SJSA1 (cell line): ENCODE measurements at regions not wholly inside any gene's neighbourhood (a gene's known extent, or its start where the extent isn't known, plus 50 kb on each side); places are given as distances from the start of the nearest gene placed in this dataset.

Source experiments
- DNase-seq, 2 experiments: peaks; one replicate each; pipeline ENCODE4 v3.0.0-alpha.2; 2015 to 2020; ENCODE audit warnings: low spot score in 2 of 2, low read depth in 1 of 2
- H3K27ac ChIP-seq: fragments of 250-450 bp; sonication (Bioruptor Pico); 2 replicates; pipeline ENCODE4 v1.5.1; 2020; ENCODE audit warnings: mild to moderate bottlenecking, moderate library complexity
- H3K27me3 ChIP-seq: fragments of 250-450 bp; sonication (Bioruptor Pico); replicated peaks from 2 replicates; pipeline ENCODE4 v1.5.1; 2020; ENCODE audit warnings: mild to moderate bottlenecking, moderate library complexity
- H3K36me3 ChIP-seq: fragments of 250-450 bp; sonication (Bioruptor Pico); 2 replicates; pipeline ENCODE4 v1.5.1; 2020; ENCODE audit warnings: mild to moderate bottlenecking
- H3K4me1 ChIP-seq: fragments of 250-450 bp; sonication (Bioruptor Pico); replicated peaks from 2 replicates; pipeline ENCODE4 v1.6.1; 2021; ENCODE audit warnings: mild to moderate bottlenecking
- H3K4me3 ChIP-seq: fragments of 250-450 bp; sonication (Bioruptor Pico); 2 replicates; pipeline ENCODE4 v1.5.1; 2020; ENCODE audit warnings: mild to moderate bottlenecking
- H3K9me3 ChIP-seq: fragments of 250-450 bp; sonication (Bioruptor Pico); replicated peaks from 2 replicates; pipeline ENCODE4 v1.5.1; 2020; ENCODE audit warnings: mild to moderate bottlenecking

GRCh38 chr20:50273601-50274491 lies 83.2 kb downstream of the CEBPB start:
- no peaks in the 10 kb centered on the region for H3K9me3 ChIP-seq
- no peaks in the 10 kb centered on the region for H3K27me3 ChIP-seq
- no peak overlapping the region for H3K4me3 ChIP-seq
- no peak overlapping the region for H3K27ac ChIP-seq
- no peak for DNase-seq
- H3K4me1 ChIP-seq: no peaks in the 10 kb centered on the region
- H3K36me3 ChIP-seq: no peaks in the 10 kb centered on the region

DNA sequence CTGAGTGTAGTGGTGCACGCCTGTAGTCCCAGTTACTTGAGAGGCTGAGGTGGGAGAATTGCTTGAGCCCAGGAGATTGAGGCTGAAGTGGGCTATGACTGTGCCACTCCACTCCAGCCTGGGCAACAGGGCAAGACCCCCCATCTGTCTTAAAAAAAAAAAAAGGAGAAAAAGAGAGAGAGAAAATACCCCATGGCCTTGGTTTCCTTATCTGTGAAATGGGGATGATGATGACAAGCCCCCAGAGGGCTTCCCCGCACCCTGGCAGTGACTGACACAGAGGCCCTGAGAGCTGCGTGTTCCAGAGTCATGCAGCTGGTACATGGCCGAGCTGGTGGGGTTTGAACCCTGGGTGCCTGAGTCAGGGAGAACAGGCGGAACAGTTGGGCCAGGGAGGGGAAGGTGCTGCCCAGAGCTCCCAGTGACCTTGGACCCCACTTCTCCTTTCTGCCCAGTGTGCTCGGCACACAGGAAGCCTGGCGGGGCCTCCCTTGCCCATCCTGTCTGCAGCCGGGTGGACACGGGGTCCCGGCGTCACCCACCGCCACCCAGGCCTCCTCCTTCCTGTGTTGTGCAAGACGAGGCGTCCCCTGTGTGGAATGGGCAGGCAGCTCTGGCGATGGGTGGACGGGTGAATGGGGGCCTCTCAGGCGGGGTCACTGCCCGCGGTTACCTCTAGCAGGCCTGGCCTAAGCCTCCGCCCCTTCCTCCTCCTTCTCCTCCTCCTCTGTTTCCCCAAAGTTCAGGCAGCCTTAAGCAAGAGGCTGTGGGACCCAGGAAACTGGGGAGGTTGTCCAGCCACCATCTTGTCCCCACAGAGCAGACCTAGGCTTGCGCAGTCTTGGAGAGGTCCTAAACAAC lies 84.2 kb downstream of the CEBPB start:
- no peak overlapping the region for H3K4me3 ChIP-seq
- DNase-seq: no peak
- no peaks in the 10 kb centered on the region for H3K27me3 ChIP-seq
- H3K4me1 ChIP-seq: no peaks in the 10 kb centered on the region
- H3K27ac ChIP-seq: no peak overlapping the region
- H3K36me3 ChIP-seq: no peaks in the 10 kb centered on the region
- H3K9me3 ChIP-seq: no peaks in the 10 kb centered on the region

GRCh38 chr20:50276119-50277063 lies 85.8 kb downstream of the CEBPB start:
- Histone ChIP-seq H3K4me1 (no peaks in the 10 kb centered on the region), H3K4me3 (no peak overlapping the region), H3K36me3 (no peaks in the 10 kb centered on the region), H3K9me3 (no peaks in the 10 kb centered on the region), H3K27ac (no peak overlapping the region), H3K27me3 (no peaks in the 10 kb centered on the region)
- DNase-seq: no peak

GRCh38 chr20:50277064-50277415 lies 86.4 kb downstream of the CEBPB start:
- DNase-seq: no peak
- H3K9me3 ChIP-seq: no peaks in the 10 kb centered on the region
- no peaks in the 10 kb centered on the region for H3K36me3 ChIP-seq
- H3K4me1 ChIP-seq: no peaks in the 10 kb centered on the region
- no peak overlapping the region for H3K4me3 ChIP-seq
- H3K27ac ChIP-seq: no peak overlapping the region
- H3K27me3 ChIP-seq: no peaks in the 10 kb centered on the region

DNA sequence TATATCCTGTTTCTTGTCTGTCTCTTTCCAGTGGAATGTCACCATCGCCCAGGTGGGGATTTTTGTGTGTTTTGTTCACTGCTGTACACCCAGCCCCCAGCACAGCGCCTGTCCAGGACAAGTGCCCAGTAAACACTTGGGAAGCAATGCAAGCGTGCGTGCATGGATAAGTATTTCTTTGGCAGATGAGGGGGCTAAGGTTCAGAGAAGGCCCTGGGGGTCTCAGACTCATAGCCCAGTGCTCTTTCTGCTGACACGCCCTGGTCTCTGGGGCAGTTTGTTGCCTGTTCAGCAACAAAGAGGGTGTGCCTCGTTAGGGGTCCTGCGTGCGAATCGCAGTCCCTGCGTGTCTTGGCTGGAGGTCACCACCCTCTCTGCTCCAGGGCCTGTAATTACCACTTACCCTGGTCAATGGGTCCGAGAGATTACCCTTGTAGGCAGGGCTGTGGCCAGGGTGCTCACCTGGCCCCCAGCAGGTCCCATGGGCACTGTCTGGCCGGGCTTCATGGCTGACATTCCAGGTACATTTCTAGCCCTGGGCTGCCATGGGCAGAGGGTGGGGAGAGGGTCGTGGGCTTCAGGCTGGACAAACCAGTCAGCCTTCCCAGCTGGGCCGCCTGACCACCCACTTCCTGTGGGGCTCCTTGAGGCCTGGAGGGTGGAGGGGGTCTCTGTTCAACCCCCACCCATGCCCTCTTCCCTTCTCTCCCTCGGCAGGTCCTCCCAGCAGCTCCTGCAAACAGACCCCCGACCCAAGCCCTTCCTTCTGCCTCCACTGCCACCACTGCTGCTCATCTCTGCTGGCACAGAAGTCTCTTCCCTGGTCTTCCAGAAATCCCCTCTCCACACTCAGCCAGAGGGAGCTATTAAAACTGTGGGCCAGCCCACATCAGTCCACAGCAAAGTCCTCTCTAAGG lies 87.1 kb downstream of the CEBPB start:
- H3K36me3 ChIP-seq: no peaks in the 10 kb centered on the region
- H3K4me3 ChIP-seq: no peak overlapping the region
- no peaks in the 10 kb centered on the region for H3K9me3 ChIP-seq
- no peaks in the 10 kb centered on the region for H3K27me3 ChIP-seq
- DNase-seq: no peak
- no peak overlapping the region for H3K27ac ChIP-seq
- H3K4me1 ChIP-seq: no peaks in the 10 kb centered on the region

GRCh38 chr20:50278377-50278683 lies 87.7 kb downstream of the CEBPB start:
- H3K27me3 ChIP-seq: no peaks in the 10 kb centered on the region
- H3K36me3 ChIP-seq: no peaks in the 10 kb centered on the region
- DNase-seq: no peak
- H3K4me1 ChIP-seq: peaks cover 2% of the 10 kb centered on the region
- H3K9me3 ChIP-seq: no peaks in the 10 kb centered on the region
- no peak overlapping the region for H3K27ac ChIP-seq
- H3K4me3 ChIP-seq: no peak overlapping the region

- no peak for DNase-seq
- Histone ChIP-seq H3K36me3 (no peaks in the 10 kb centered on the region), H3K9me3 (no peaks in the 10 kb centered on the region), H3K27me3 (no peaks in the 10 kb centered on the region), H3K4me3 (no peak overlapping the region), H3K27ac (no peak overlapping the region), H3K4me1 (peaks cover 8% of the 10 kb centered on the region)
Measured at GRCh38 chr20:50278684-50279531, 88.3 kb downstream of the CEBPB start.

DNA sequence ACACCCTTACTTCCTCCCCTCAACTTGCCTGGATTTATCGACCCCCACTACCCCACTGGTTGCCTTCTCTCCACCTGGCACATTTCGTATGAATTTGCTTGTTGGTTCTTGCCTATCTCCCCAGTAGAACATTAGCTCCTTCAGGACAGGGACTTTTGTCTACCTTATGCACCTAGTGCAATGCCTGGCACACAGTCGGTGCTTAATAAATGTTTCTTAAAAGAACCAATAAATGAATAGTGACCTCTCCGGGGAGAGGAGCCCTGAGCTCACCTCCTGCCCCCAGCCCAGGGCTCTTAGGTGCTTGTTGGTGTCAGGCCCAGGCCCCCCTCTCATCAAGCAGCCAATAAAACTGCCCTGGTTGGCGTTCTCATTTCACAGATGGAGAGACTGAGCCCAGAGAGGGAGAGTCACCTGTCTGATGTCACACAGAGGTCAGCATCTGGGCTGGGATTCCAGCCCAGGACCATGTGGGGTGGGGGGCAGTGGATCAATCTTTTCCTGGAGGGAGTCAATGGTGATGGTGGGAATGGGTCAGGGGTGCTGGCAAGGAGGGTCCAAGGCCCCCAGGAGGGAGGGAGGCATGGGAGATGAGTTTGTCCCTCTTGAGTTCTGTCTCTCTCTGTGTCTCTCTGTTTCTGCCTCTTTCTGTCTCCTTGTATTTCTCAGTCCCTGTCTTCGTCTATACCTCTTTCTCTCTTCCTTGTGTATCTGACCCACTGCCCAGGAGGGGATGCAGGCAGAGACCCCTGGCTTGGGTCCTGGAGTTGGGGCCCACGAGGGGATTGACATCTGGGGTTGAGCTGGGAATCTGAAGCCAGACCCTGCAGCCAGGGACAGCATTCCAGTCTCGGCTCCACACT lies 89.6 kb downstream of the CEBPB start:
- Histone ChIP-seq H3K9me3 (no peaks in the 10 kb centered on the region), H3K4me3 (no peak overlapping the region), H3K27me3 (no peaks in the 10 kb centered on the region), H3K36me3 (no peaks in the 10 kb centered on the region), H3K4me1 (peaks cover 21% of the 10 kb centered on the region), H3K27ac (no peak overlapping the region)
- DNase-seq: no peak

- Histone ChIP-seq H3K27ac (no peak overlapping the region), H3K4me3 (no peak overlapping the region), H3K4me1 (peaks cover 30% of the 10 kb centered on the region), H3K36me3 (no peaks in the 10 kb centered on the region), H3K9me3 (no peaks in the 10 kb centered on the region), H3K27me3 (no peaks in the 10 kb centered on the region)
- DNase-seq: no peak
Measured at GRCh38 chr20:50280851-50281655, 90.4 kb downstream of the CEBPB start.

- Histone ChIP-seq H3K9me3 (no peaks in the 10 kb centered on the region), H3K36me3 (no peaks in the 10 kb centered on the region), H3K4me3 (no peak overlapping the region), H3K27me3 (no peaks in the 10 kb centered on the region), H3K4me1 (peaks cover 39% of the 10 kb centered on the region), H3K27ac (no peak overlapping the region)
- no peak for DNase-seq
Measured at GRCh38 chr20:50281831-50282591, 91.4 kb downstream of the CEBPB start.
